CD8-positive, alpha-beta memory T cell (primary cell): ENCODE measurements at regions not wholly inside any gene's neighbourhood (a gene's known extent, or its start where the extent isn't known, plus 50 kb on each side); places are given as distances from the start of the nearest gene placed in this dataset.

Experiments used
- CTCF ChIA-PET: fragments of 350-600 bp; sonication (Branson Sonifier 250); formaldehyde crosslinking; loops from one replicate; lab custom pipeline; 2021; ENCODE audit warnings: antibody characterized with exemption; lab: Charles Lee
- POLR2A ChIA-PET: fragments of 350-600 bp; sonication (Branson Sonifier 250); formaldehyde crosslinking; loops from one replicate; lab custom pipeline; 2021; ENCODE audit warnings: antibody characterized with exemption; lab: Charles Lee
- DNase-seq, 5 donors: peaks; one replicate each; pipeline versions ENCODE4 v3.0.0 to v3.0.0-alpha.2; 2020 to 2022; ENCODE audit warnings: mixed read lengths in 1 of 5
- H3K27ac ChIP-seq: one replicate; pipeline ENCODE4 v1.7.0; 2013; ENCODE audit warnings: low read depth, mild to moderate bottlenecking, low read length, moderate library complexity
- H3K27me3 ChIP-seq: 2 replicates; pipeline ENCODE4 v1.7.0; 2013; ENCODE audit warnings: low read length, mild to moderate bottlenecking; ENCODE audit not compliant: insufficient read depth, poor library complexity, severe bottlenecking
- H3K36me3 ChIP-seq: 2 replicates; pipeline ENCODE4 v1.7.0; 2013; ENCODE audit warnings: mild to moderate bottlenecking, low read length, moderate library complexity; ENCODE audit not compliant: insufficient read depth
- H3K4me1 ChIP-seq: 2 replicates; pipeline ENCODE4 v1.7.0; 2013; ENCODE audit warnings: mild to moderate bottlenecking, low read length, moderate library complexity; ENCODE audit not compliant: insufficient read depth
- H3K4me3 ChIP-seq: 2 replicates; pipeline ENCODE4 v1.7.0; 2013; ENCODE audit warnings: mild to moderate bottlenecking, low read length
- H3K9me3 ChIP-seq: 2 replicates; pipeline ENCODE4 v1.7.0; 2013; ENCODE audit warnings: mild to moderate bottlenecking, low read length
- H3K27ac Mint-ChIP-seq, 8 donors: one replicate each; pipeline ENCODE4 v1.8.0; 2020 to 2021; ENCODE audit warnings: mixed read lengths in 8 of 8, mild to moderate bottlenecking in 6 of 8, inconsistent platforms in 3 of 8, moderate library complexity in 3 of 8
- H3K27me3 Mint-ChIP-seq, 2 donors: one replicate each; pipeline ENCODE4 v1.8.0; 2020 to 2021; ENCODE audit warnings: mixed read lengths in 2 of 2, mild to moderate bottlenecking in 1 of 2, moderate library complexity in 1 of 2
- H3K36me3 Mint-ChIP-seq, 3 donors: one replicate each; pipeline ENCODE4 v1.8.0; 2020 to 2021; ENCODE audit warnings: mixed read lengths in 3 of 3, inconsistent platforms in 1 of 3, mild to moderate bottlenecking in 1 of 3
- H3K4me1 Mint-ChIP-seq, 3 donors: one replicate each; pipeline ENCODE4 v1.8.0; 2020 to 2021; ENCODE audit warnings: mixed read lengths in 3 of 3, inconsistent platforms in 1 of 3, mild to moderate bottlenecking in 1 of 3
- H3K4me3 Mint-ChIP-seq, 7 donors: one replicate each; pipeline ENCODE4 v1.8.0; 2020 to 2021; ENCODE audit warnings: mixed read lengths in 7 of 7, mild to moderate bottlenecking in 6 of 7, moderate library complexity in 4 of 7, inconsistent platforms in 2 of 7
- H3K9me3 Mint-ChIP-seq, 5 donors: one replicate each; pipeline ENCODE4 v1.8.0; 2020 to 2022; ENCODE audit warnings: mixed read lengths in 5 of 5, mild to moderate bottlenecking in 3 of 5, moderate library complexity in 2 of 5, inconsistent platforms in 1 of 5

DNA sequence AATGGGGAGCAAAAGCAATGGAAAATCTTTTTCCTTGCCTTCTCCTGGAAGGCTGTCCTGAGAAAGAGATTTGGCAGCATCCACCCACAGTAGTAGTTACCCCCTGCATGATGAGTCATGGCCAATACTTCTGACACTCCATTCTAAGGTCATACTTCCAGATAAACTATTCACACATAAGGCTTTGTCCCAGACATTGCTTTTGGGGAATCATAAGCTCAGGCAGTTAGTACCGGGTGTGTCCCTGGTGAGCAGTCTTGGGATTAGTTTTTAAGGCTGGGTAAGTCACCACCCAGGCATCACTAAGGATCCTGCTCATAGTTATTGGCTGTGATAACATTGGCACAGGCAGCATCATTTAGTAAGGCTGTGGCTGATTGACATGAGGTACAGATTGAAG is 160.6 kb upstream of the GGTLC1 start:
- H3K27me3 Mint-ChIP-seq = peaks cover 3 to 32% of the 10 kb centered on the region in 2 donors
- no peak for DNase-seq
- Histone ChIP-seq H3K27ac (no peak overlapping the region), H3K4me1 (no peaks in the 10 kb centered on the region), H3K27me3 (no peaks in the 10 kb centered on the region), H3K4me3 (no peak overlapping the region), H3K9me3 (no peaks in the 10 kb centered on the region), H3K36me3 (no peaks in the 10 kb centered on the region)
- no peak overlapping the region for H3K4me3 Mint-ChIP-seq
- H3K27ac Mint-ChIP-seq = peak overlapping the region in 1 of 8 donors; percentile 71
- H3K4me1 Mint-ChIP-seq = peaks cover 26 to 39% (median 36%) of the 10 kb centered on the region in 3 donors
- H3K9me3 Mint-ChIP-seq = peaks cover 0 to 2% (median 0%) of the 10 kb centered on the region in 5 donors
- ChIA-PET POLR2A (no interaction called here), CTCF (interaction anchor here (1.2 kb wide), 1 partner anchor 34 kb away, joined by 4 read pairs; no protein-coding TSS in a partner anchor)
- H3K36me3 Mint-ChIP-seq = no peaks in the 10 kb centered on the region

DNA sequence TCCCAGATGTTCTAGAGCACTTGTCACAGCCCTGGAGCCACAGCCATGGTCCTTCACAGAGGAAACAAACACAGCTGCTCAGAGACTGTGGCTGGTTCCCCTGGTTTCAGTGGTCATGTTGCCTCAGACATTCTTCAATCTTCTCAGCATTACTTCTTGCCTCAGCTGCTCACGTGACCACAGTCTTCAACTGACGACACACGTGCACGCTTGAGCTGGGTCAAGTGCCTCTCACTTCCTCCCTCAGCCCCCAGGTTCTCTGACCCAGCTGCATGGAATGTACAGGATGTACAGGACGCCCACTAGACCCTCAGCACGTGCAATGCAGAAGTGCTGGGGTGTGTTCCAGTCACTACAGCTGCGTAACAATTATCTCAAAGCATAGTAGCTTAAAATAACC is 159.8 kb upstream of the GGTLC1 start:
- H3K27me3 ChIP-seq = no peaks in the 10 kb centered on the region
- ChIA-PET CTCF (interaction anchor here (1.2 kb wide), 1 partner anchor 34 kb away, joined by 4 read pairs; no protein-coding TSS in a partner anchor), POLR2A (no interaction called here)
- H3K27ac ChIP-seq = no peak overlapping the region
- Mint-ChIP-seq H3K9me3 (peaks cover 0 to 2% (median 0%) of the 10 kb centered on the region in 5 donors), H3K27ac (peak overlapping the region in 5 of 8 donors; percentile 39 to 76 (median 62)), H3K4me1 (peaks cover 26 to 45% (median 36%) of the 10 kb centered on the region in 3 donors), H3K4me3 (peak overlapping the region in 2 of 7 donors; percentile 6 to 52), H3K27me3 (peaks cover 3 to 25% of the 10 kb centered on the region in 2 donors), H3K36me3 (no peaks in the 10 kb centered on the region)
- H3K4me1 ChIP-seq = no peaks in the 10 kb centered on the region
- no peaks in the 10 kb centered on the region for H3K9me3 ChIP-seq
- no peaks in the 10 kb centered on the region for H3K36me3 ChIP-seq
- no peak overlapping the region for H3K4me3 ChIP-seq
- peak in 1 of 5 donors; percentile 12 for DNase-seq

DNA sequence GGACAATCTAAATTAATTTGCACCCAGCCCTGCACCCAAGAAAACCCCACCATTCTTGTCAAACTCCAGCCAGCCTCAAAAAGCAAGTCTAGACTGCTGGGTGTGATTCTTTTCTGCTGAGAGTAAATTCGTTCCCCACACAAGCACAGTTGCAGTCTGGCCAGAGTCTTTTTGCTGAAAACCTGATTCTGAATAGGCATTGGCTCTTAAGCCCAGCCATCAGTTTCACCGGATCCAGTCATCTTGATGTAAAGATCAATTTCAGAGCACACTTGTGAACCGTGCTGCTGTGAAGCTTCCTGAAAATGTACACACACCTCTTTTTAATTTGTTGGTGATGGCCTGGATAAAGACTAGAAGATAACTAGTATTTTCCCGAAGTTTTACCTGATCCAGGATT is 159.4 kb upstream of the GGTLC1 start:
- Mint-ChIP-seq H3K4me3 (peak overlapping the region in 3 of 7 donors; percentile 8 to 52 (median 15)), H3K27ac (peak overlapping the region; percentile 26 to 76 (median 54)), H3K36me3 (no peaks in the 10 kb centered on the region), H3K4me1 (peaks cover 26 to 49% (median 36%) of the 10 kb centered on the region in 3 donors), H3K9me3 (peaks cover 0 to 2% (median 0%) of the 10 kb centered on the region in 5 donors), H3K27me3 (peaks cover 3 to 21% of the 10 kb centered on the region in 2 donors)
- Histone ChIP-seq H3K27me3 (no peaks in the 10 kb centered on the region), H3K36me3 (no peaks in the 10 kb centered on the region), H3K27ac (no peak overlapping the region), H3K4me1 (no peaks in the 10 kb centered on the region), H3K9me3 (no peaks in the 10 kb centered on the region), H3K4me3 (no peak overlapping the region)
- DNase-seq = no peak
- ChIA-PET CTCF (no interaction called here), POLR2A (no interaction called here)

DNA sequence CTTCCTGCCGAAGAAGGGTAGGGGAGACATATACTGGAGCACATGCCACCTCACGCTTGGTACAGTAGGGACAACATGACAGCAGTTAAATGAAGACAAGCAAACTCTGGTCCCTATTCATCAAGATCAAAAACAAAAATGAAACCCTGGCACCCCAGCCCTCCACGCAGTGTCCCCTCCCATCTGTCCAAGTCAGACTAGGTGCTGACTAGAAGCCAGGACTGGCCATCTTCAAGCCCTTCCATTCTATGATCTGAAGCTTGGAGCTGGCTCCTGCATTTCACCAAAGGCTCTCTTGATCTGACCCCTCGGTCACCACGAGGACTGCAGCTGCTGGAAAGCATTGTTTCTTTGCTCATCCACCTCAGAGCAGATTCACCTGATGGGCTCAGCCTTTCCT is 158.9 kb upstream of the GGTLC1 start:
- Histone ChIP-seq H3K9me3 (no peaks in the 10 kb centered on the region), H3K27me3 (no peaks in the 10 kb centered on the region), H3K36me3 (no peaks in the 10 kb centered on the region), H3K27ac (no peak overlapping the region), H3K4me3 (no peak overlapping the region), H3K4me1 (no peaks in the 10 kb centered on the region)
- POLR2A ChIA-PET = no interaction called here
- no peaks in the 10 kb centered on the region for H3K36me3 Mint-ChIP-seq
- peaks cover 26 to 50% (median 36%) of the 10 kb centered on the region in 3 donors for H3K4me1 Mint-ChIP-seq
- H3K4me3 Mint-ChIP-seq = peak overlapping the region in 3 of 7 donors; percentile 8 to 74 (median 15)
- H3K27ac Mint-ChIP-seq = peak overlapping the region in 7 of 8 donors; percentile 30 to 73 (median 43)
- peaks cover 3 to 20% of the 10 kb centered on the region in 2 donors for H3K27me3 Mint-ChIP-seq
- no peak for DNase-seq
- H3K9me3 Mint-ChIP-seq = peaks cover 0 to 2% (median 0%) of the 10 kb centered on the region in 5 donors
- CTCF ChIA-PET = no interaction called here

DNA sequence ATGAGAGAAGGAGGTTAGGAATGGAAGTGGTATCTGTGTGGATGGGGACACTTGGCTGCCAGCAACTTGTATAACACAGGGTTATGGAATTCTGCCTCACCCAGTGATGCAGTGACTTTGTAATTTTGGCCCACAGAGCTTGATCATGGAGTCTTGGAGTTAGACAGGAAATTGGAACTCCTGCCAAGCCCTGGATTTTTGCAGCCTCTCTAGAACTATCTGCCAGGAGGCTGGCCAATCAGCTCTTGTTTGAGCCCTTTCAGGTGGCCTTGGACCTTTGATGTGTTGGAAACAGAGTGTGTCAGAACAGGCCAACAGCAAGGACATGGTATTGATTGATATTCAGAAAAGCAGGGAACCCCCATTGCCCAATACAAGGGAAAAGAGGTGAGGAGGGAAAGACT is 157.7 kb upstream of the GGTLC1 start:
- H3K9me3 Mint-ChIP-seq = peaks cover 0 to 2% (median 2%) of the 10 kb centered on the region in 5 donors
- Histone ChIP-seq H3K27me3 (no peaks in the 10 kb centered on the region), H3K36me3 (no peaks in the 10 kb centered on the region), H3K4me3 (no peak overlapping the region), H3K27ac (no peak overlapping the region), H3K4me1 (no peaks in the 10 kb centered on the region), H3K9me3 (no peaks in the 10 kb centered on the region)
- H3K27ac Mint-ChIP-seq = peak overlapping the region in 4 of 8 donors; percentile 13 to 52 (median 38)
- no peaks in the 10 kb centered on the region for H3K36me3 Mint-ChIP-seq
- ChIA-PET CTCF (no interaction called here), POLR2A (no interaction called here)
- peak overlapping the region in 2 of 7 donors; percentile 12 to 24 for H3K4me3 Mint-ChIP-seq
- DNase-seq = no peak
- peaks cover 3 to 17% of the 10 kb centered on the region in 2 donors for H3K27me3 Mint-ChIP-seq
- peaks cover 26 to 50% (median 36%) of the 10 kb centered on the region in 3 donors for H3K4me1 Mint-ChIP-seq

DNA sequence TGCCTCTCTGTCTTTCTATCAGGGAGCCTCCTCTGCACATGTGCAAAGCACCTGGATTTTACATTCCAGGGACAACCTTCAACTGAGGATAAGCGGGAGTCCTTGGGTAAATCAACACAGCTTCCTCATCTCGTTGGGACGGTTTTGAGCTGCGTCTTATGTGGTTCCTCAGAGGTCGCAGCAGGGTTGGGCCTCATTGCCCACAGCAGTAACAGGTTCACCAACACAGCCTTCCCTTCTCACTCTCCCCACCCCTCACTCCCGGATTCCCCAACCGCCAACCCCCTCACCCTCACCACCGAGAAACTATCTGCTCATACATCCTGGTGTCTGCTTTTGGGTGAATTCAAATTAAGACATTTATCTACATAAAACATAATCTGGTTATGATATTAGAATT is 155.8 kb upstream of the GGTLC1 start:
- Histone ChIP-seq H3K27ac (no peak overlapping the region), H3K9me3 (no peaks in the 10 kb centered on the region), H3K4me1 (no peaks in the 10 kb centered on the region), H3K36me3 (no peaks in the 10 kb centered on the region), H3K4me3 (no peak overlapping the region), H3K27me3 (no peaks in the 10 kb centered on the region)
- Mint-ChIP-seq H3K36me3 (no peaks in the 10 kb centered on the region), H3K9me3 (peaks cover 0 to 2% (median 2%) of the 10 kb centered on the region in 5 donors), H3K27ac (peak overlapping the region in 2 of 8 donors; percentile 22 to 52), H3K27me3 (peaks cover 4 to 12% of the 10 kb centered on the region in 2 donors), H3K4me3 (peak overlapping the region in 2 of 7 donors; percentile 2 to 41), H3K4me1 (peaks cover 26 to 50% (median 36%) of the 10 kb centered on the region in 3 donors)
- ChIA-PET CTCF (no interaction called here), POLR2A (no interaction called here)
- no peak for DNase-seq

DNA sequence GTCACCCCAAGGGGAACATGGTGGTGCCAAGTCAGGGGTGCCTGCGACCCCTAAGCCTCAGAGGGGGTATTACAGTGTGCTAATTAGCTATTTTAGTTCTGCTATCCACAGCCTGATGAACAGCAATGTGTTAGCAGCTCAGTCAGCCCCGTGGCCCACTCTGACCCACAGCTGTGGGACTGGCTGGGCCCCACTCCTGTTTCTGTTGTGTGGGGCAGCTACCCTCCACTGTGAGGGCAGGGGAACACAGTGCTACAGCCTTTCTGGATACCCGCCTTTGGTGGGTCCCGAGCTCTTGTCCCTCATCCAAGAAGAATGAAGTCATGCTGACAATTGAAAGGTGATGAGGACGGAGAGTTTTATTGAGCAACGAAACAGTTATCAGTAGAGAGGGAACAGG is 152.5 kb upstream of the GGTLC1 start:
- no peak for DNase-seq
- ChIA-PET POLR2A (no interaction called here), CTCF (no interaction called here)
- Histone ChIP-seq H3K36me3 (no peaks in the 10 kb centered on the region), H3K4me3 (no peak overlapping the region), H3K4me1 (no peaks in the 10 kb centered on the region), H3K9me3 (no peaks in the 10 kb centered on the region), H3K27me3 (no peaks in the 10 kb centered on the region), H3K27ac (no peak overlapping the region)
- H3K27ac Mint-ChIP-seq = peak overlapping the region in 1 of 8 donors; percentile 10
- no peak overlapping the region for H3K4me3 Mint-ChIP-seq
- H3K4me1 Mint-ChIP-seq = peaks cover 14 to 31% (median 18%) of the 10 kb centered on the region in 3 donors
- H3K9me3 Mint-ChIP-seq = peaks cover 0 to 2% (median 0%) of the 10 kb centered on the region in 5 donors
- H3K36me3 Mint-ChIP-seq = no peaks in the 10 kb centered on the region
- H3K27me3 Mint-ChIP-seq = peaks cover 0 to 2% of the 10 kb centered on the region in 2 donors

DNA sequence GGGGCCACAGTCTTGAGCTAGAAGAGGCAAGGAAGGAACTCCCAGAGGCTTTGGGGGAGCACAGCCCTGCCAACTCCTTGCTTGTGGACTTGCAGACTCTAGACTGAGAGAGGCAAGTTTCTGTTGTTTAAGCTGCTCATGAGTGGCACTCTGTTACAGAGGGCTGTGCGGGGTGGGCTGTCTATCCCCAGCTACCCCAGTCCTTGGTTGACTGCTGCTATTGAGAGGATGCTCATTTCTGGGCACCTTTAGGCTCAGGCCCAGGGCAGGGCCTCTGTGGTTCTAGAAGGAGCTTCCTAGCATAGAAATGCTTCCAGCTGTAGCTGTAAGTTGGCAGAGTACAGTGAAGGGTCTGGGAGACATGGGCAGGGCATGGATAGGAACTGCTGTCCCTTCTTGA is 151.3 kb upstream of the GGTLC1 start:
- H3K4me3 Mint-ChIP-seq = no peak overlapping the region
- peaks cover 0 to 2% of the 10 kb centered on the region in 2 donors for H3K27me3 Mint-ChIP-seq
- no peaks in the 10 kb centered on the region for H3K36me3 Mint-ChIP-seq
- DNase-seq = no peak
- no peak overlapping the region for H3K27ac Mint-ChIP-seq
- Histone ChIP-seq H3K27me3 (no peaks in the 10 kb centered on the region), H3K4me1 (no peaks in the 10 kb centered on the region), H3K27ac (no peak overlapping the region), H3K36me3 (no peaks in the 10 kb centered on the region), H3K9me3 (no peaks in the 10 kb centered on the region), H3K4me3 (no peak overlapping the region)
- peaks cover 2 to 19% (median 5%) of the 10 kb centered on the region in 3 donors for H3K4me1 Mint-ChIP-seq
- ChIA-PET POLR2A (no interaction called here), CTCF (no interaction called here)
- H3K9me3 Mint-ChIP-seq = peaks cover 0 to 2% (median 0%) of the 10 kb centered on the region in 5 donors
